ENCODE measurements at regions not wholly inside any gene's neighbourhood (a gene's known extent, or its start where the extent isn't known, plus 50 kb on each side); places are given as distances from the start of the nearest gene placed in this dataset.

DNA sequence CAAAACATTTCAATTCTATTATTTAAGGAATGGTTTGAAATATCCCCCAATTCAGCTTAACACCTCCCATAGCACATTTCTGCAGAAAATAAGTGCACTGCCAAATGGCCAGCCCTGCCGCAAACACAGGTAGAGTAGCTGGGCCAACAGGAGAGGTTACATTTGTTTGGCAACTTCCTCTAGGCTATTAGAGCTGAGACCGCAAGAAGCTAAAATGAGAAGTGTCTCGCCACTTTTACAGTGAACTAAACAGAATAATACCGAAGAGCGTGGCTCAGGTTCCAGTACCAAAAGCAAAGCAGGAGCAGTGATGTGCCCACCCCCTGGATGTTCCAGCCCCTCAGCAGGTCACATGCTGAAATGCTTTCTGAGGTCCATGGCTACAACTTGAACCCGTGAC lies 154.5 kb upstream of the PKN2 start:
- no peaks in the 10 kb centered on the region for H3K36me3 ChIP-seq
- no peak for TF ChIP-seq POLR2A (IDR thresholded peaks at IDR 0.05)
- TF ChIP-seq EP300 (IDR thresholded peaks at IDR 0.05) = no peak
- no peak for DNase-seq
- no peaks in the 10 kb centered on the region for H3K4me1 ChIP-seq
- H3K9me3 ChIP-seq = no peaks in the 10 kb centered on the region
- H3K27ac ChIP-seq = no peak overlapping the region
- ATAC-seq (ENCODE audit: low FRiP score in 2 of 2) = no peak
- H3K4me3 ChIP-seq = no peak overlapping the region
- WGBS, 2 donors = 88 to 95% methylated on average over 6 of the region's 6 CpGs
- no peaks in the 10 kb centered on the region for H3K27me3 ChIP-seq

- WGBS, 2 donors = 56 to 71% methylated on average over 3 of the region's 3 CpGs
- no peaks in the 10 kb centered on the region for H3K4me1 ChIP-seq
Measured at GRCh38 chr1:88530246-88530645, 153.8 kb upstream of the PKN2 start.

DNA sequence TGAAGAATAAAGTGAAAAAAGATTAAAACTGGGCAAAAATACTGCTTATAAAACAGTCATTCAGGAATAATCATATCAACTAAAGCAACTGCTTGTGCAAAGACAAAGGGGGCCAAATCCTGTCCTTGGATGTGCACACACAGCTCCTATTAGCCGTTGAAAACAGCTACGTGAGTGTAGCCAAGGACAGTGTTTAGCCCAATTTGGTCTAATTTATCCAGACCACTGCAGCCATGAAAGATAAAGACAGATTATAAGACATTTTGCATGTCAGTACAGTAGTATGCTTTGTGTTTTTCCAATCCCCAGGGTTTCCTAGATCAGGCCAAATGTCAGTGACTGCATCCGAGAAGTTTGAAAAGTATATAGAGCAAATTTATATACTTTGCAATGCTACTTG lies 146.3 kb upstream of the PKN2 start:
- Histone ChIP-seq H3K4me1 (no peaks in the 10 kb centered on the region), H3K27me3 (no peaks in the 10 kb centered on the region), H3K36me3 (no peaks in the 10 kb centered on the region), H3K4me3 (no peak overlapping the region), H3K27ac (no peak overlapping the region), H3K9me3 (no peaks in the 10 kb centered on the region)
- TF ChIP-seq POLR2A (IDR thresholded peaks at IDR 0.05) (no peak), EP300 (IDR thresholded peaks at IDR 0.05) (no peak), POLR2AphosphoS5 (IDR thresholded peaks at IDR 0.05) (no peak), CTCF (IDR thresholded peaks at IDR 0.05) (no peak)
- WGBS, 2 donors = 80 to 82% methylated on average over 3 of the region's 3 CpGs
- ATAC-seq (ENCODE audit: low FRiP score in 2 of 2) = no peak
- DNase-seq = no peak

More at GRCh38 chr1:88530246-88530645, 153.8 kb upstream of the PKN2 start:
- H3K27me3 ChIP-seq = no peaks in the 10 kb centered on the region
- TF ChIP-seq EP300 (IDR thresholded peaks at IDR 0.05) (no peak), CTCF (IDR thresholded peaks at IDR 0.05) (no peak), POLR2A (IDR thresholded peaks at IDR 0.05) (no peak), POLR2AphosphoS5 (IDR thresholded peaks at IDR 0.05) (no peak)
- H3K4me3 ChIP-seq = no peak overlapping the region
- no peaks in the 10 kb centered on the region for H3K9me3 ChIP-seq
- no peak for DNase-seq
- H3K27ac ChIP-seq = no peak overlapping the region
- no peaks in the 10 kb centered on the region for H3K36me3 ChIP-seq
- ATAC-seq (ENCODE audit: low FRiP score in 2 of 2) = no peak

DNA sequence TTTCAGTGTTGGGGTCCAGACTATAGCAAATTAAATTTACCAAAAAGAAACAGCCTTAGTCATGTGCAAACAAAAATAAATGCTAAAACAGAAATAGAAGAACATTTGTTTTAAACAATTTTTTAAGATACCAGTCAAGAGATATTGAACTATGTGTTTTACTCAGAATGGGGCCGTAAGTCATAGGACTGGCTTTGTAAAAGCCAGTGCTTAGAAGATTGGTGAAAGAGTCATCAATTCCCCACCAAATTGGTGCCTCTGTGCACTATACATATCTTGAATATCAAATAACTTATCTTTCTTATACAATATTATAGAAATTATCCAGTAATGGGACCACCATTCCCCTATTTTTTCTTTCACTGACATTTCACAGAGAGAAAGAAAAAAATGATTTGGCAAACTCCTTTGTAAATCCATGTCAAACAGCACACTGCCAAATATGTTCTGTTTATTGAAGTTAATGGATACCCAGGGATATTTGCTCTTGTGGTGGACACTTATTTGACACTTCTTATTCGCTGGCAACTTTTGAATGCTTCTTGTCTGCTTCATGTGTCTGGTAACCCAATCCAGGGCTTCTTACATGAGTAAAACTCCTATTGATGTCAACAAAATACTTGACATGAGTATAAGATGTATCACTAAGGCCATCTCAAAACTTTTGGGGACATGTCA lies 145.7 kb upstream of the PKN2 start:
- TF ChIP-seq CTCF (IDR thresholded peaks at IDR 0.05) = no peak
- no peak for TF ChIP-seq POLR2AphosphoS5 (IDR thresholded peaks at IDR 0.05)
- TF ChIP-seq POLR2A (IDR thresholded peaks at IDR 0.05) = no peak
- no peak for TF ChIP-seq EP300 (IDR thresholded peaks at IDR 0.05)
- Histone ChIP-seq H3K27me3 (no peaks in the 10 kb centered on the region), H3K4me1 (no peaks in the 10 kb centered on the region), H3K27ac (no peak overlapping the region), H3K4me3 (no peak overlapping the region), H3K9me3 (no peaks in the 10 kb centered on the region), H3K36me3 (no peaks in the 10 kb centered on the region)
- 63 to 72% methylated on average over 2 of the region's 2 CpGs for WGBS, 2 donors
- no peak for DNase-seq
- no peak for ATAC-seq (ENCODE audit: low FRiP score in 2 of 2)

DNA sequence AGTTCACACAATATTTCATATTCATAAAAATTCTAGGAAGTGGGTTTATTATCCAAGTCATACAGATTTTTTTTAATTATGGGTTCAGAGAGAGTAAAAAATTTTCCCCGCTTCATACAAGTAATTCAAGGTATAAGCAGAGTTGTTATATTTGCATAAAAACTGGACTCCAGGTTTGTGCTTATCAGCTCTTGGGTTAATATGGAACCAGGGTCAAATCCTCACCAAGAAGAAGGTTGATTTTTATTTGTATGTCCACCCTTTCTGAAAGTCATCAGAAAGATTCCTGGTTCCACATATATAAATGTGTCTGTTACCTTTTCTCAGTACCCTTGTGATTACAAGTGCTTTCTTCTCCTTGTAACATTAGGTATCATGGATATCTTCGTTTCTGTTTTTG lies 143.8 kb upstream of the PKN2 start:
- Histone ChIP-seq H3K9me3 (no peaks in the 10 kb centered on the region), H3K27ac (no peak overlapping the region), H3K36me3 (no peaks in the 10 kb centered on the region), H3K4me3 (no peak overlapping the region), H3K27me3 (no peaks in the 10 kb centered on the region), H3K4me1 (no peaks in the 10 kb centered on the region)
- no peak for ATAC-seq (ENCODE audit: low FRiP score in 2 of 2)
- TF ChIP-seq EP300 (IDR thresholded peaks at IDR 0.05) (no peak), POLR2A (IDR thresholded peaks at IDR 0.05) (no peak), POLR2AphosphoS5 (IDR thresholded peaks at IDR 0.05) (no peak)
- 75 to 84% methylated on average over 2 of the region's 2 CpGs for WGBS, 2 donors
- DNase-seq = no peak

- no peaks in the 10 kb centered on the region for H3K36me3 ChIP-seq
- H3K27me3 ChIP-seq = no peaks in the 10 kb centered on the region
- no peaks in the 10 kb centered on the region for H3K4me1 ChIP-seq
- DNase-seq = no peak
- no peak for ATAC-seq (ENCODE audit: low FRiP score in 2 of 2)
- 66 to 68% methylated on average over 1 of the region's 1 CpG for WGBS, 2 donors
- TF ChIP-seq POLR2AphosphoS5 (IDR thresholded peaks at IDR 0.05) (no peak), CTCF (IDR thresholded peaks at IDR 0.05) (no peak), EP300 (IDR thresholded peaks at IDR 0.05) (no peak), POLR2A (IDR thresholded peaks at IDR 0.05) (no peak)
- H3K9me3 ChIP-seq = no peaks in the 10 kb centered on the region
- H3K4me3 ChIP-seq = no peak overlapping the region
- H3K27ac ChIP-seq = no peak overlapping the region
Measured at GRCh38 chr1:88541596-88541995, 142.5 kb upstream of the PKN2 start.
